Thyroid gland (tissue), 4 donors: ENCODE measurements at regions not wholly inside any gene's neighbourhood (a gene's known extent, or its start where the extent isn't known, plus 50 kb on each side); places are given as distances from the start of the nearest gene placed in this dataset.

ENCODE experiments used
- CTCF ChIP-seq, 6 experiments: fragments of 200-600 bp in 3 of 6; fragments of 450-650 bp in 3 of 6; sonication (generic) in 3 of 6; IDR thresholded peaks; one replicate each; pipeline ENCODE4 v1.5.1; 2016 to 2019; ENCODE audit warnings: antibody characterized with exemption in 6 of 6, mild to moderate bottlenecking in 2 of 6, inconsistent platforms in 1 of 6, moderate library complexity in 1 of 6
- POLR2A ChIP-seq, 2 donors: fragments of 450-650 bp; IDR thresholded peaks; one replicate each; pipeline ENCODE4 v1.6.1; 2017; ENCODE audit warnings: antibody characterized with exemption in 2 of 2, mild to moderate bottlenecking in 2 of 2, moderate library complexity in 1 of 2

DNA sequence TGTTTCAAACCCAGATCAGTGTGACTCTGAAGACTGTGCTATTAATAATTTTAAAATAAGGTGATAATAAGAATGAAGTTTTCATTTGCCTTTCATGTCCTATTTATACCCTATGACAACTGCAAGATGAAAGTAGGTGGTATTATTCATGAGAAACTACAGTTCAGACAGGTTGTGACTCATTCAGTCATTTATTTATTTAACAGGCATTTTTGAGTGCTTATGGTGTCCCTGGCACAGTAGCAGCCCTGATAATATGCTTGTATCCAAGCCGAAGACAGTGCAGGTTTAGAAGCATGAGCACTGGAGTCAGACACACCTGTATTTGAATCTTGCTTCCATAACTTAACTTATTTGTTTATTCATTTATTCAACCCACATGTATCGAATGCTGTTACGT is 87.1 kb downstream of the FZD1 start:
- TF ChIP-seq CTCF (IDR thresholded peaks at IDR 0.05) (no peak), POLR2A (IDR thresholded peaks at IDR 0.05) (no peak)
